GM12874 (cell line): ENCODE measurements at regions not wholly inside any gene's neighbourhood (a gene's known extent, or its start where the extent isn't known, plus 50 kb on each side); places are given as distances from the start of the nearest gene placed in this dataset.

Experiments
- CTCF ChIP-seq: IDR thresholded peaks from 2 replicates; pipeline ENCODE4 v1.5.1; 2011; ENCODE audit warnings: low read depth, mild to moderate bottlenecking, control low read depth, low read length, moderate library complexity; ENCODE audit not compliant: insufficient read depth

GRCh38 chr15:96415513-96416217 is 85.2 kb downstream of the NR2F2 start:
- TF ChIP-seq CTCF = no peak

GRCh38 chr15:96416218-96416933 is 85.9 kb downstream of the NR2F2 start:
- no peak for TF ChIP-seq CTCF

- no peak for TF ChIP-seq CTCF
Measured at GRCh38 chr15:96416934-96417759, 86.6 kb downstream of the NR2F2 start.

GRCh38 chr15:96417760-96418130 is 87.2 kb downstream of the NR2F2 start:
- TF ChIP-seq CTCF = no peak

GRCh38 chr15:96418146-96418545 is 87.6 kb downstream of the NR2F2 start:
- no peak for TF ChIP-seq CTCF

- no peak for TF ChIP-seq CTCF
Measured at GRCh38 chr15:96421178-96421601, 90.7 kb downstream of the NR2F2 start.

- no peak for TF ChIP-seq CTCF
Measured at GRCh38 chr15:96422125-96422524, 91.6 kb downstream of the NR2F2 start.
